MM.1S (cell line): ENCODE measurements at regions not wholly inside any gene's neighbourhood (a gene's known extent, or its start where the extent isn't known, plus 50 kb on each side); places are given as distances from the start of the nearest gene placed in this dataset.

Source experiments
- DNase-seq: peaks from one replicate; pipeline ENCODE4 v3.0.0-alpha.2; 2015
- H2AFZ ChIP-seq: fragments of 300-600 bp; sonication (generic); 2 replicates; pipeline ENCODE4 v1.6.0; 2016; ENCODE audit warnings: antibody characterized with exemption, low read length
- H3F3A ChIP-seq: fragments of 300-600 bp; sonication (generic); 2 replicates; pipeline ENCODE4 v1.6.1; 2016; ENCODE audit warnings: mild to moderate bottlenecking, antibody characterized with exemption, low read length, moderate library complexity, mixed read lengths; ENCODE audit not compliant: insufficient read depth
- H3K27ac ChIP-seq: fragments of 300-600 bp; sonication (generic); 2 replicates; pipeline ENCODE4 v1.5.1; 2016; ENCODE audit warnings: mild to moderate bottlenecking, low read length
- H3K27me3 ChIP-seq: fragments of 300-600 bp; sonication (generic); replicated peaks from 2 replicates; pipeline ENCODE4 v1.6.0; 2016; ENCODE audit warnings: low read length; ENCODE audit not compliant: insufficient read depth
- H3K36me3 ChIP-seq: fragments of 300-600 bp; sonication (generic); replicated peaks from 2 replicates; pipeline ENCODE4 v1.6.1; 2016; ENCODE audit warnings: mild to moderate bottlenecking, low read length, mixed read lengths; ENCODE audit not compliant: insufficient read depth
- H3K4me1 ChIP-seq: fragments of 300-600 bp; sonication (generic); 2 replicates; pipeline ENCODE4 v1.6.1; 2016; ENCODE audit warnings: low read length, mixed read lengths
- H3K4me2 ChIP-seq: fragments of 300-600 bp; sonication (generic); 2 replicates; pipeline ENCODE4 v1.6.0; 2016; ENCODE audit warnings: low read depth, low read length
- H3K4me3 ChIP-seq: fragments of 300-600 bp; sonication (generic); 2 replicates; pipeline ENCODE4 v1.5.1; 2016; ENCODE audit warnings: low read length, mixed read lengths
- H3K79me2 ChIP-seq: fragments of 300-600 bp; sonication (generic); 2 replicates; pipeline ENCODE4 v1.6.1; 2016; ENCODE audit warnings: mixed run types, low read length, mixed read lengths
- H3K9ac ChIP-seq: fragments of 300-600 bp; sonication (generic); 2 replicates; pipeline ENCODE4 v1.6.1; 2016; ENCODE audit warnings: low read length, mixed read lengths
- H3K9me2 ChIP-seq: fragments of 300-600 bp; sonication (generic); replicated peaks from 2 replicates; pipeline ENCODE4 v1.6.1; 2016; ENCODE audit warnings: mild to moderate bottlenecking, low read length, mixed read lengths; ENCODE audit not compliant: insufficient read depth
- H3K9me3 ChIP-seq: fragments of 300-600 bp; sonication (generic); replicated peaks from 2 replicates; pipeline ENCODE4 v1.6.1; 2016; ENCODE audit warnings: mild to moderate bottlenecking, low read length, mixed read lengths; ENCODE audit not compliant: insufficient read depth
- H4K20me1 ChIP-seq: fragments of 300-600 bp; sonication (generic); 2 replicates; pipeline ENCODE4 v1.6.1; 2016; ENCODE audit warnings: mild to moderate bottlenecking, low read length, moderate library complexity, mixed read lengths; ENCODE audit not compliant: insufficient read depth
- EZH2 ChIP-seq: fragments of 300-600 bp; sonication (generic); optimal IDR thresholded peaks from 2 replicates; pipeline ENCODE3; 2017; ENCODE audit warnings: low read depth, mild to moderate bottlenecking, antibody characterized with exemption, low read length, mixed read lengths
- EZH2phosphoT487 ChIP-seq: fragments of 300-600 bp; sonication (generic); IDR thresholded peaks from 2 replicates; pipeline ENCODE4 v1.6.1; 2018; ENCODE audit warnings: antibody characterized with exemption, low read length
- TF ChIP-seq, protein P1 (sequence below): fragments of 300-600 bp; sonication (generic); IDR thresholded peaks from 2 replicates; pipeline ENCODE4 v1.5.1; 2016; ENCODE audit warnings: antibody characterized with exemption, low read length, mixed read lengths

DNA sequence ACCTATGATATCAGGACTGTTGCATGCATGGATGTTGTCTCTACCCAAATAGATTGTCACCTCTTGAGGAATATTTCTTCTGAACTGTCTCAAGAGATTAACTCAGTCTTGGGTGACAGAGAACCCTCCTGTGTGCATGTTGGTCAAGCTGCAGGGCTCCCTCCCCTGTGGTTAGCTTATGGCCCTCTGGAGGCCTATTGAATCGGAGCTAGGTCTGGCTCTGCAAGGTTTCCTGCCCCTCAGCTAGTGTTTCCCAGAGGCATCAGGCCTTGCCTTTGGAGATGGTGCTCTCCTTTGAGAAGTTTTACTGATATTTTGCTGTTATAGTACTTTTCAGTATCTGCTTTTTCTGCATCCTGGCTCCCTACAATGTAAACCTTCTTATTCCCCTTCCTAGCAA, 769.2 kb upstream of the FAM98A start:
- no peak overlapping the region for H3K4me2 ChIP-seq
- H3K9ac ChIP-seq: no peak overlapping the region
- no peaks in the 10 kb centered on the region for H3K9me2 ChIP-seq
- H3K4me1 ChIP-seq: no peaks in the 10 kb centered on the region
- no peaks in the 10 kb centered on the region for H3K79me2 ChIP-seq
- H3K27ac ChIP-seq: no peak overlapping the region
- TF ChIP-seq EZH2: no peak
- TF ChIP-seq EZH2phosphoT487: no peak
- TF ChIP-seq, protein P1, sequence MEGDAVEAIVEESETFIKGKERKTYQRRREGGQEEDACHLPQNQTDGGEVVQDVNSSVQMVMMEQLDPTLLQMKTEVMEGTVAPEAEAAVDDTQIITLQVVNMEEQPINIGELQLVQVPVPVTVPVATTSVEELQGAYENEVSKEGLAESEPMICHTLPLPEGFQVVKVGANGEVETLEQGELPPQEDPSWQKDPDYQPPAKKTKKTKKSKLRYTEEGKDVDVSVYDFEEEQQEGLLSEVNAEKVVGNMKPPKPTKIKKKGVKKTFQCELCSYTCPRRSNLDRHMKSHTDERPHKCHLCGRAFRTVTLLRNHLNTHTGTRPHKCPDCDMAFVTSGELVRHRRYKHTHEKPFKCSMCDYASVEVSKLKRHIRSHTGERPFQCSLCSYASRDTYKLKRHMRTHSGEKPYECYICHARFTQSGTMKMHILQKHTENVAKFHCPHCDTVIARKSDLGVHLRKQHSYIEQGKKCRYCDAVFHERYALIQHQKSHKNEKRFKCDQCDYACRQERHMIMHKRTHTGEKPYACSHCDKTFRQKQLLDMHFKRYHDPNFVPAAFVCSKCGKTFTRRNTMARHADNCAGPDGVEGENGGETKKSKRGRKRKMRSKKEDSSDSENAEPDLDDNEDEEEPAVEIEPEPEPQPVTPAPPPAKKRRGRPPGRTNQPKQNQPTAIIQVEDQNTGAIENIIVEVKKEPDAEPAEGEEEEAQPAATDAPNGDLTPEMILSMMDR: no peak
- no peak overlapping the region for H3K4me3 ChIP-seq
- H3K27me3 ChIP-seq: no peaks in the 10 kb centered on the region
- no peaks in the 10 kb centered on the region for H3K9me3 ChIP-seq
- no peaks in the 10 kb centered on the region for H3K36me3 ChIP-seq
- H2AFZ ChIP-seq: no peak overlapping the region
- no peaks in the 10 kb centered on the region for H3F3A ChIP-seq
- no peak for DNase-seq
- H4K20me1 ChIP-seq: no peaks in the 10 kb centered on the region

DNA sequence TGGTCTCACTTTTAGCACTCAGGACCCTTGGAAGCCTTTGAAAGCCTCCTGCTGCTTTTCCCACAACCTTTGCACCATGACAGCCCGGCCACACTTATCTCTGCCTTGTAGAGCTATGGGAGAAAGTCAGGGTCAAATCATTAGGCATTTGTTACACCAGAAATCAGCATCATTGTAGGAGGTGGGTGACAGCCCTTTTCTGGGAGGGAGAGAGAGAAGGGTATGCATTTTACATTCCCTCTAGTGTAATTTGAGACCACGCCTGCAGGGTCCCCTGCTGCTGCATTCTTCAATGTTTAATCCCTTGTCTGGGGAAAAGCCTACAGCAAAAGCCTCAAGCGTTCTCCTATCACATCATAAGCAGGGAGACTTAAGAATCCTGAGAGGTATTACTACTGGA, 766.8 kb upstream of the FAM98A start:
- H3K9ac ChIP-seq: no peak overlapping the region

DNA sequence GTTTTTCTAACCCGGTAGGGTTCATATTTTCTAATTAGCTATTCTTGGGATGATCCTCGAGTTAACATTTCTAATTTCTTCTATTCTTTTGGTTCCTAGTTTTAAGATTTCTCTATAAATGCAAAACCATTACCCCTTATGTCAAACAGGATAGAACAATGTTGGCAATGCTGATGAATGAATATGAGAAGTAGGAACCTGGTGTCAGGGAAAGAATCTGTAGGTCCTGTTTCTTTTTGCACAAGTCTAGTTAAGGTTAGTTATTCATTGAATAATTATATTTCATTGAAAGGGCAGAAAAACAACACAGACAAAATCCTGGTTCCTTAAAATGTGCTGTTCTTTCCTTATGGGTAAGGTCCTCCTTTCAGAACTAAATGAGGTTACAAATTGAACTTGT, 766.4 kb upstream of the FAM98A start:
- DNase-seq: no peak
- TF ChIP-seq EZH2phosphoT487 (no peak), EZH2 (no peak)
- TF ChIP-seq, protein P1: no peak
- H3K9me2 ChIP-seq: no peaks in the 10 kb centered on the region
- H3K36me3 ChIP-seq: no peaks in the 10 kb centered on the region
- no peaks in the 10 kb centered on the region for H3F3A ChIP-seq
- H3K4me3 ChIP-seq: no peak overlapping the region
- no peaks in the 10 kb centered on the region for H3K9me3 ChIP-seq
- no peaks in the 10 kb centered on the region for H3K79me2 ChIP-seq
- no peak overlapping the region for H3K27ac ChIP-seq
- H3K27me3 ChIP-seq: no peaks in the 10 kb centered on the region
- H3K4me2 ChIP-seq: no peak overlapping the region
- H3K9ac ChIP-seq: no peak overlapping the region
- H4K20me1 ChIP-seq: no peaks in the 10 kb centered on the region
- no peaks in the 10 kb centered on the region for H3K4me1 ChIP-seq
- no peak overlapping the region for H2AFZ ChIP-seq

More for the DNA sequence above, 766.8 kb upstream of the FAM98A start:
- Histone ChIP-seq H3K27ac (no peak overlapping the region), H3K9me2 (no peaks in the 10 kb centered on the region), H3F3A (no peaks in the 10 kb centered on the region), H3K4me1 (no peaks in the 10 kb centered on the region), H3K4me3 (no peak overlapping the region), H4K20me1 (no peaks in the 10 kb centered on the region), H3K27me3 (no peaks in the 10 kb centered on the region), H3K79me2 (no peaks in the 10 kb centered on the region), H3K36me3 (no peaks in the 10 kb centered on the region), H3K9me3 (no peaks in the 10 kb centered on the region), H2AFZ (no peak overlapping the region), H3K4me2 (no peak overlapping the region)
- no peak for DNase-seq
- TF ChIP-seq EZH2phosphoT487: no peak
- TF ChIP-seq, protein P1: no peak
- TF ChIP-seq EZH2: no peak
